GM12801 (cell line): ENCODE measurements at regions not wholly inside any gene's neighbourhood (a gene's known extent, or its start where the extent isn't known, plus 50 kb on each side); places are given as distances from the start of the nearest gene placed in this dataset.

Experiments used
- CTCF ChIP-seq: IDR thresholded peaks from one replicate; pipeline ENCODE4 v1.5.1; 2011; ENCODE audit warnings: control low read depth; ENCODE audit not compliant: insufficient read length; ENCODE audit errors: extremely low read depth

- no peak for TF ChIP-seq CTCF
Measured at GRCh38 chr3:6172871-6173642, 687.9 kb upstream of the GRM7 start.

GRCh38 chr3:6177417-6177816 lies 683.5 kb upstream of the GRM7 start:
- TF ChIP-seq CTCF, result no peak

GRCh38 chr3:6179761-6180160 lies 681.2 kb upstream of the GRM7 start:
- no peak for TF ChIP-seq CTCF

- no peak for TF ChIP-seq CTCF
Measured at GRCh38 chr3:6180171-6180570, 680.7 kb upstream of the GRM7 start.

- no peak for TF ChIP-seq CTCF
Measured at GRCh38 chr3:6182476-6182875, 678.4 kb upstream of the GRM7 start.

- no peak for TF ChIP-seq CTCF
Measured at GRCh38 chr3:6182909-6183308, 678.0 kb upstream of the GRM7 start.

- no peak for TF ChIP-seq CTCF
Measured at GRCh38 chr3:6189384-6189783, 671.5 kb upstream of the GRM7 start.
